Activated B cell treated with CpG ODN at 0.5 μM for 24 hours (primary cell): ENCODE measurements at regions not wholly inside any gene's neighbourhood (a gene's known extent, or its start where the extent isn't known, plus 50 kb on each side); places are given as distances from the start of the nearest gene placed in this dataset.

Experiments used
- ATAC-seq: fragments of 200-7000 bp; cut with Tn5 transposase; one replicate; pipeline ENCODE4 v1.10.0; 2021; ENCODE audit warnings: low read depth, mild to moderate bottlenecking, moderate library complexity
- CTCF ChIA-PET: fragments of 350-600 bp; sonication (Branson Sonifier 250); formaldehyde crosslinking; loops from one replicate; lab custom pipeline; 2021; ENCODE audit warnings: antibody characterized with exemption; lab: Charles Lee
- POLR2A ChIA-PET: fragments of 350-600 bp; sonication (Branson Sonifier 250); formaldehyde crosslinking; loops from one replicate; lab custom pipeline; 2021; ENCODE audit warnings: antibody characterized with exemption; lab: Charles Lee
- DNase-seq: peaks from one replicate; pipeline ENCODE4 v3.0.0; 2022
- H3K27ac Mint-ChIP-seq: one replicate; pipeline ENCODE4 v1.8.0; 2020; ENCODE audit warnings: mixed read lengths
- H3K27me3 Mint-ChIP-seq: one replicate; pipeline ENCODE4 v1.8.0; 2021; ENCODE audit warnings: mixed read lengths
- H3K36me3 Mint-ChIP-seq: one replicate; pipeline ENCODE4 v1.8.0; 2021; ENCODE audit warnings: low read depth, mixed read lengths
- H3K4me1 Mint-ChIP-seq: one replicate; pipeline ENCODE4 v1.8.0; 2021; ENCODE audit warnings: mixed read lengths
- H3K4me3 Mint-ChIP-seq: one replicate; pipeline ENCODE4 v1.8.0; 2020; ENCODE audit warnings: mild to moderate bottlenecking, mixed read lengths
- H3K9me3 Mint-ChIP-seq: one replicate; pipeline ENCODE4 v1.8.0; 2020; ENCODE audit warnings: mixed read lengths
- CTCF ChIP-seq: fragments of 200-600 bp; IDR thresholded peaks from one replicate; pipeline ENCODE4 v1.8.0; 2022; ENCODE audit warnings: antibody characterized with exemption, mild to moderate bottlenecking
- intact Hi-C: fragments of 100-400 bp; cut with micrococcal nuclease; formaldehyde crosslinking; loops from one replicate; pipeline ENCODE4 v1.15.1; 2024

- peaks cover 2% of the 10 kb centered on the region for H3K9me3 Mint-ChIP-seq
- POLR2A ChIA-PET: no interaction called here
- ATAC-seq: no peak
- H3K27ac Mint-ChIP-seq: no peak overlapping the region
- no peak overlapping the region for H3K4me3 Mint-ChIP-seq
- TF ChIP-seq CTCF: no peak
- CTCF ChIA-PET: no interaction called here
- H3K4me1 Mint-ChIP-seq: no peaks in the 10 kb centered on the region
- H3K27me3 Mint-ChIP-seq: no peaks in the 10 kb centered on the region
- no peak for DNase-seq
- intact Hi-C loops: no loop called here
- H3K36me3 Mint-ChIP-seq: no peaks in the 10 kb centered on the region
Observed at GRCh38 chr3:157921811-157922210, 184.4 kb downstream of the SHOX2 start.

- POLR2A ChIA-PET: no interaction called here
- no peak for TF ChIP-seq CTCF
- intact Hi-C loops: no loop called here
- H3K27me3 Mint-ChIP-seq: no peaks in the 10 kb centered on the region
- peaks cover 2% of the 10 kb centered on the region for H3K9me3 Mint-ChIP-seq
- no peak for ATAC-seq
- no peak for DNase-seq
- CTCF ChIA-PET: no interaction called here
- H3K27ac Mint-ChIP-seq: no peak overlapping the region
- H3K4me3 Mint-ChIP-seq: no peak overlapping the region
- H3K4me1 Mint-ChIP-seq: no peaks in the 10 kb centered on the region
- no peaks in the 10 kb centered on the region for H3K36me3 Mint-ChIP-seq
Observed at GRCh38 chr3:157920822-157921700, 185.2 kb downstream of the SHOX2 start.

GRCh38 chr3:157919319-157919887 is 186.8 kb downstream of the SHOX2 start:
- no peaks in the 10 kb centered on the region for H3K9me3 Mint-ChIP-seq
- no peak for ATAC-seq
- no peaks in the 10 kb centered on the region for H3K27me3 Mint-ChIP-seq
- CTCF ChIA-PET: no interaction called here
- DNase-seq: no peak
- TF ChIP-seq CTCF: no peak
- intact Hi-C loops: no loop called here
- no peak overlapping the region for H3K4me3 Mint-ChIP-seq
- no peaks in the 10 kb centered on the region for H3K36me3 Mint-ChIP-seq
- H3K27ac Mint-ChIP-seq: no peak overlapping the region
- H3K4me1 Mint-ChIP-seq: no peaks in the 10 kb centered on the region
- POLR2A ChIA-PET: no interaction called here

DNA sequence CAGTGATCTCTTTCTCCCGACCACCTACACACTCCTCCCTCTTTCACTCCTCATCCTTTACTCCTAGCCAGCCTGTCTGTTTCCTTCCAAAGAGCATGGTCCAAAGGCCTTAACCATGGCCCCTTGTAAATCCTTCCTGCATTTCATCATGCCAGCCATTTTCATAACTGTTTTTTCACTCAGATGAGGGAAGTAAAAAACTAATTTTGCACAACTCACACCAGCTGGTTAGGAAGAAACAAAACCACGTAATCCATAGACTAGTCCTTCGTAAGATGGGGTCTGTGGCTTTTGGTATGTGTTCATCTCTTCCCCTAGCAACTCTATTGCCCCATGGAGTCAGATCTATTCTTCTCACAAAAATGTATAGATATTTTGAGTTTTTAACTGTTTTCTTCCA is 187.8 kb downstream of the SHOX2 start:
- no peak for ATAC-seq
- Mint-ChIP-seq H3K4me1 (no peaks in the 10 kb centered on the region), H3K9me3 (no peaks in the 10 kb centered on the region), H3K36me3 (no peaks in the 10 kb centered on the region), H3K27ac (no peak overlapping the region), H3K27me3 (no peaks in the 10 kb centered on the region), H3K4me3 (no peak overlapping the region)
- no peak for TF ChIP-seq CTCF
- ChIA-PET POLR2A (no interaction called here), CTCF (no interaction called here)
- intact Hi-C loops: no loop called here
- DNase-seq: no peak

DNA sequence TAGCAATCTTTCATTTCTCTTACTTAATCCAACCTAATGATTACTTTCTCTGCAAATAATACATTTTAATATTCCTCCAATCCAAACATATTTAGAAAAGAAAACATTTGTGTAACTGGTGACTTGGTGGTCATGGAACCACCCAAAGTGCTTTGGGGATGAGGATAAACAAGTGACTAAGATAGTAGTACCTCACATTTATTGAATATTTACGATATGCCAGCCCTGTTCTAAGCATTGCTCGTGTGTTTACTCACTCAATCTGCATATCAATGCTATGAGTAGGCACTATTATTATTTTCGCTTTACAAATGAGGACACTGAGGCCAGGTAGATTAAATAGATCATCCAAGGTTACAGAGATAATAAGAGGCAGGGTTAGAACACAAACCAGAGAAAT is 189.5 kb downstream of the SHOX2 start:
- DNase-seq (no peak), ATAC-seq (no peak)
- Mint-ChIP-seq H3K4me1 (no peaks in the 10 kb centered on the region), H3K4me3 (no peak overlapping the region), H3K27me3 (no peaks in the 10 kb centered on the region), H3K9me3 (no peaks in the 10 kb centered on the region), H3K27ac (no peak overlapping the region), H3K36me3 (no peaks in the 10 kb centered on the region)
- POLR2A ChIA-PET: no interaction called here
- CTCF ChIA-PET: no interaction called here
- intact Hi-C loops: no loop called here
- no peak for TF ChIP-seq CTCF
